OCI-LY3 (cell line): ENCODE measurements at regions not wholly inside any gene's neighbourhood (a gene's known extent, or its start where the extent isn't known, plus 50 kb on each side); places are given as distances from the start of the nearest gene placed in this dataset.

ENCODE experiments used
- H2AFZ ChIP-seq: fragments of 200-600, 300-600 bp; shearing (Covaris generic); 2 replicates; pipeline ENCODE4 v1.6.0; 2014; ENCODE audit warnings: antibody characterized with exemption, low read depth, low read length
- H3K27ac ChIP-seq: fragments of 200-600, 300-600 bp; sonication (generic); 2 replicates; pipeline ENCODE4 v1.5.1; 2014; ENCODE audit warnings: mild to moderate bottlenecking, low read length, moderate library complexity, mixed read lengths
- H3K27me3 ChIP-seq: fragments of 200-600, 300-600 bp; sonication (generic); 2 replicates; pipeline ENCODE4 v1.6.1; 2014; ENCODE audit warnings: low read depth, low read length, mixed read lengths
- H3K36me3 ChIP-seq: fragments of 200-600, 300-600 bp; sonication (generic); replicated peaks from 2 replicates; pipeline ENCODE3; 2014; ENCODE audit warnings: low read depth, low read length, mixed read lengths
- H3K4me1 ChIP-seq: fragments of 300-600, 200-600 bp; sonication (generic); 2 replicates; pipeline ENCODE4 v1.6.1; 2014; ENCODE audit warnings: low read length, mixed read lengths
- H3K4me2 ChIP-seq: fragments of 200-600, 300-600 bp; sonication (generic); 2 replicates; pipeline ENCODE4 v1.6.1; 2014; ENCODE audit warnings: low read length, mixed read lengths
- H3K4me3 ChIP-seq: fragments of 300-600, 200-600 bp; sonication (generic); 2 replicates; pipeline ENCODE4 v1.5.1; 2014; ENCODE audit warnings: antibody characterized with exemption, mild to moderate bottlenecking, low read length, moderate library complexity
- H3K79me2 ChIP-seq: fragments of 300-600, 200-600 bp; shearing (Covaris generic); 2 replicates; pipeline ENCODE4 v1.6.1; 2014; ENCODE audit warnings: mild to moderate bottlenecking, low read length, mixed read lengths
- H3K9ac ChIP-seq: fragments of 300-600, 200-600 bp; shearing (Covaris generic); 2 replicates; pipeline ENCODE4 v1.6.0; 2014; ENCODE audit warnings: mild to moderate bottlenecking, low read length, moderate library complexity
- H3K9me3 ChIP-seq: fragments of 200-600, 300-600 bp; shearing (Covaris generic); 2 replicates; pipeline ENCODE4 v1.6.1; 2014; ENCODE audit warnings: low read length, mixed read lengths; ENCODE audit not compliant: insufficient read depth
- H4K20me1 ChIP-seq: fragments of 200-600, 300-600 bp; sonication (generic); 2 replicates; pipeline ENCODE4 v1.6.1; 2016; ENCODE audit warnings: low read length, mixed read lengths; ENCODE audit not compliant: insufficient read depth
- CTCF ChIP-seq: fragments of 200-600, 300-600 bp; sonication (generic); IDR thresholded peaks from 2 replicates; pipeline ENCODE4 v1.5.1; 2014; ENCODE audit warnings: antibody characterized with exemption, low read length, low read depth
- EZH2phosphoT487 ChIP-seq: fragments of 200-600 bp; shearing (Covaris generic); IDR thresholded peaks from 2 replicates; pipeline ENCODE4 v1.6.1; 2018; ENCODE audit warnings: antibody characterized with exemption, mixed run types, low read depth

GRCh38 chr3:80465746-80466145 is 697.9 kb upstream of the ROBO1 start:
- no peaks in the 10 kb centered on the region for H3K4me1 ChIP-seq

DNA sequence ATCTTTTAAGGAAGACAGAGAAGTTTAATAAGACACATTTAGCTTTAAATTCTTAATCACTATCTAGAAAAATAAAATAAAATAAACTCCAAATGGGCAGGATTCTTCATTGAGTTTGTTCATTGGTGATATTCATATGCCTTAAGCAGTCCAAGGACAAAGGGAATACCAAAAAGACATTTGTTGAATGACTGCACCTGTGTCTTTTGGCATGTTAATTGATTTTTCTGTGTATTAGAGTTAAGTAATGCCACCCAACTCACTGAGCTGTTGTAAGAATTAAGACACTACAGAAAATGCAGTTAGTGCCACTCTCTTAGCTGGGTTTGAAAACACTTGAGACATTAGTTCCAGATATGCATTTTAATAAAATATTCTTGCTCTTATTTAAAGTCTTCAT is 683.6 kb upstream of the ROBO1 start:
- Histone ChIP-seq H3K9me3 (no peaks in the 10 kb centered on the region), H3K79me2 (no peaks in the 10 kb centered on the region), H3K4me2 (no peak overlapping the region), H3K36me3 (no peaks in the 10 kb centered on the region), H3K9ac (no peak overlapping the region), H4K20me1 (no peaks in the 10 kb centered on the region), H3K27ac (no peak overlapping the region), H3K4me1 (no peaks in the 10 kb centered on the region), H2AFZ (no peak overlapping the region), H3K4me3 (no peak overlapping the region), H3K27me3 (no peaks in the 10 kb centered on the region)
- TF ChIP-seq CTCF: no peak

More at GRCh38 chr3:80465746-80466145, 697.9 kb upstream of the ROBO1 start:
- no peak overlapping the region for H3K4me2 ChIP-seq
- H3K27me3 ChIP-seq: no peaks in the 10 kb centered on the region
- no peaks in the 10 kb centered on the region for H4K20me1 ChIP-seq
- no peak overlapping the region for H3K9ac ChIP-seq
- no peak overlapping the region for H3K4me3 ChIP-seq
- no peak overlapping the region for H3K27ac ChIP-seq
- no peak overlapping the region for H2AFZ ChIP-seq
- H3K36me3 ChIP-seq: no peaks in the 10 kb centered on the region
- H3K9me3 ChIP-seq: no peaks in the 10 kb centered on the region
- H3K79me2 ChIP-seq: no peaks in the 10 kb centered on the region
- TF ChIP-seq CTCF (no peak), EZH2phosphoT487 (no peak)

- H3K9ac ChIP-seq: no peak overlapping the region
- no peaks in the 10 kb centered on the region for H3K79me2 ChIP-seq
- no peaks in the 10 kb centered on the region for H3K36me3 ChIP-seq
- no peaks in the 10 kb centered on the region for H3K4me1 ChIP-seq
- no peak overlapping the region for H3K4me3 ChIP-seq
- TF ChIP-seq CTCF (no peak), EZH2phosphoT487 (no peak)
- H4K20me1 ChIP-seq: no peaks in the 10 kb centered on the region
- no peak overlapping the region for H3K27ac ChIP-seq
- H3K27me3 ChIP-seq: no peaks in the 10 kb centered on the region
- no peak overlapping the region for H2AFZ ChIP-seq
- H3K9me3 ChIP-seq: no peaks in the 10 kb centered on the region
- no peak overlapping the region for H3K4me2 ChIP-seq
Observed at GRCh38 chr3:80445641-80446040, 677.8 kb upstream of the ROBO1 start.

DNA sequence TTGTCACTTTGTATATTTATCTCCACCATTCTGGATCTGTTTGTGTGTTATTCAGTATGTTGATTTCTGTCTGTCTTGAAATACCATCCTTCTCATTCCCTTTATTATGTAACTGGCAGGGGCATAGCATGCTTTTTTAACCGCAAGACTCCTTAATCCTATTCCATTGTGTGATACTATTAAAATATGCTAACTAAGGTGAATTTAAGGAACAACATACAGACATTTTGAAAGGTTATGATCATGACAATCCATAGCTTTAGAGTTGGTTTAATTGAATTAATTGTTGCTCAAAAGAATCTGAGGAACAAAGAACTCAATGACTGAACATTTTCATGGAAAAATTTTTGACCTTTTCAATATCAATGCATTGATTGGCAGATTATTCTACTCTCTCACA is 677.3 kb upstream of the ROBO1 start:
- Histone ChIP-seq H3K27ac (no peak overlapping the region), H3K27me3 (no peaks in the 10 kb centered on the region), H3K4me2 (no peak overlapping the region), H3K79me2 (no peaks in the 10 kb centered on the region), H3K4me1 (no peaks in the 10 kb centered on the region), H3K9ac (no peak overlapping the region), H3K9me3 (no peaks in the 10 kb centered on the region), H4K20me1 (no peaks in the 10 kb centered on the region), H2AFZ (no peak overlapping the region), H3K4me3 (no peak overlapping the region), H3K36me3 (no peaks in the 10 kb centered on the region)
- no peak for TF ChIP-seq EZH2phosphoT487
- TF ChIP-seq CTCF: no peak
